ENCODE measurements at regions not wholly inside any gene's neighbourhood (a gene's known extent, or its start where the extent isn't known, plus 50 kb on each side); places are given as distances from the start of the nearest gene placed in this dataset.

DNA sequence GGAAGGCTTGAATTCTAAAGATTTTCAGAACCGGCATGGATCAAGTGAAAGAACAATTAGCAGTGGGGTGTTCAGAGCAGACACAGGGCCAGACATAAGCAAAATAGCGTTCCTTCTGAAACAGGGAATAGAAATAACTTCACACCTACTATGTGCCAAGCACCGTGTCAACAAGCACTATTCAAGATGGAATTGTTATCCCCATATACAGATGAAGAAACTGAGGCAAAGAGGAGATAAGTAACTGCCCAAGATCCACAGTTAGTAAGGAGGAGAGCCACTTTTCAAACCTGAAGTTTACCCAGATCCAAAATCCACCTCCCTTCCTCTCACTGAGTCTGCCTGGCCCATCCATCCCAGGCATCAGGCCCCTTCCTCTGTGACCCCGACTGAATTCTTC, 73.6 kb upstream of the PIK3CG start:
- Mint-ChIP-seq H3K9me3 (peaks cover 4% of the 10 kb centered on the region), H3K27ac (no peak overlapping the region), H3K27me3 (ENCODE audit: insufficient read depth, low read depth, poor library complexity) (no peaks in the 10 kb centered on the region), H3K4me3 (no peak overlapping the region), H3K36me3 (ENCODE audit: low read depth) (peaks cover 4% of the 10 kb centered on the region; the same call in 1 of the 3 replicates), H3K4me1 (peaks cover 12% of the 10 kb centered on the region)
- no peak for DNase-seq (ENCODE audit: low spot score)
- H3K9me2 ChIP-seq (ENCODE audit: insufficient read depth): no peaks in the 10 kb centered on the region
- no peaks in the 10 kb centered on the region for H4K20me1 ChIP-seq (replicated peaks; ENCODE audit: insufficient read depth)
- no peaks in the 10 kb centered on the region for H3K36me3 ChIP-seq (ENCODE audit: insufficient read depth)
- no peaks in the 10 kb centered on the region for H3K79me2 ChIP-seq (replicated peaks; ENCODE audit: insufficient read depth)
- no peak overlapping the region for H3K4me2 ChIP-seq
- H3K4me3 ChIP-seq: no peak overlapping the region
- no peaks in the 10 kb centered on the region for H3K4me1 ChIP-seq (ENCODE audit: insufficient read depth)
- no peak for TF ChIP-seq JUNB (IDR thresholded peaks at IDR 0.05; ENCODE audit: unreplicated experiment)
- TF ChIP-seq STAT1 (IDR thresholded peaks at IDR 0.05; ENCODE audit: unreplicated experiment): no peak
- no peak for TF ChIP-seq NANOG (IDR thresholded peaks at IDR 0.05; ENCODE audit: borderline replicate concordance)
- TF ChIP-seq EZH2phosphoT487 (IDR thresholded peaks at IDR 0.05; ENCODE audit: unreplicated experiment): no peak
- TF ChIP-seq EZH2 (IDR thresholded peaks at IDR 0.05; ENCODE audit: low read depth, unreplicated experiment): no peak
- TF ChIP-seq, protein P1, sequence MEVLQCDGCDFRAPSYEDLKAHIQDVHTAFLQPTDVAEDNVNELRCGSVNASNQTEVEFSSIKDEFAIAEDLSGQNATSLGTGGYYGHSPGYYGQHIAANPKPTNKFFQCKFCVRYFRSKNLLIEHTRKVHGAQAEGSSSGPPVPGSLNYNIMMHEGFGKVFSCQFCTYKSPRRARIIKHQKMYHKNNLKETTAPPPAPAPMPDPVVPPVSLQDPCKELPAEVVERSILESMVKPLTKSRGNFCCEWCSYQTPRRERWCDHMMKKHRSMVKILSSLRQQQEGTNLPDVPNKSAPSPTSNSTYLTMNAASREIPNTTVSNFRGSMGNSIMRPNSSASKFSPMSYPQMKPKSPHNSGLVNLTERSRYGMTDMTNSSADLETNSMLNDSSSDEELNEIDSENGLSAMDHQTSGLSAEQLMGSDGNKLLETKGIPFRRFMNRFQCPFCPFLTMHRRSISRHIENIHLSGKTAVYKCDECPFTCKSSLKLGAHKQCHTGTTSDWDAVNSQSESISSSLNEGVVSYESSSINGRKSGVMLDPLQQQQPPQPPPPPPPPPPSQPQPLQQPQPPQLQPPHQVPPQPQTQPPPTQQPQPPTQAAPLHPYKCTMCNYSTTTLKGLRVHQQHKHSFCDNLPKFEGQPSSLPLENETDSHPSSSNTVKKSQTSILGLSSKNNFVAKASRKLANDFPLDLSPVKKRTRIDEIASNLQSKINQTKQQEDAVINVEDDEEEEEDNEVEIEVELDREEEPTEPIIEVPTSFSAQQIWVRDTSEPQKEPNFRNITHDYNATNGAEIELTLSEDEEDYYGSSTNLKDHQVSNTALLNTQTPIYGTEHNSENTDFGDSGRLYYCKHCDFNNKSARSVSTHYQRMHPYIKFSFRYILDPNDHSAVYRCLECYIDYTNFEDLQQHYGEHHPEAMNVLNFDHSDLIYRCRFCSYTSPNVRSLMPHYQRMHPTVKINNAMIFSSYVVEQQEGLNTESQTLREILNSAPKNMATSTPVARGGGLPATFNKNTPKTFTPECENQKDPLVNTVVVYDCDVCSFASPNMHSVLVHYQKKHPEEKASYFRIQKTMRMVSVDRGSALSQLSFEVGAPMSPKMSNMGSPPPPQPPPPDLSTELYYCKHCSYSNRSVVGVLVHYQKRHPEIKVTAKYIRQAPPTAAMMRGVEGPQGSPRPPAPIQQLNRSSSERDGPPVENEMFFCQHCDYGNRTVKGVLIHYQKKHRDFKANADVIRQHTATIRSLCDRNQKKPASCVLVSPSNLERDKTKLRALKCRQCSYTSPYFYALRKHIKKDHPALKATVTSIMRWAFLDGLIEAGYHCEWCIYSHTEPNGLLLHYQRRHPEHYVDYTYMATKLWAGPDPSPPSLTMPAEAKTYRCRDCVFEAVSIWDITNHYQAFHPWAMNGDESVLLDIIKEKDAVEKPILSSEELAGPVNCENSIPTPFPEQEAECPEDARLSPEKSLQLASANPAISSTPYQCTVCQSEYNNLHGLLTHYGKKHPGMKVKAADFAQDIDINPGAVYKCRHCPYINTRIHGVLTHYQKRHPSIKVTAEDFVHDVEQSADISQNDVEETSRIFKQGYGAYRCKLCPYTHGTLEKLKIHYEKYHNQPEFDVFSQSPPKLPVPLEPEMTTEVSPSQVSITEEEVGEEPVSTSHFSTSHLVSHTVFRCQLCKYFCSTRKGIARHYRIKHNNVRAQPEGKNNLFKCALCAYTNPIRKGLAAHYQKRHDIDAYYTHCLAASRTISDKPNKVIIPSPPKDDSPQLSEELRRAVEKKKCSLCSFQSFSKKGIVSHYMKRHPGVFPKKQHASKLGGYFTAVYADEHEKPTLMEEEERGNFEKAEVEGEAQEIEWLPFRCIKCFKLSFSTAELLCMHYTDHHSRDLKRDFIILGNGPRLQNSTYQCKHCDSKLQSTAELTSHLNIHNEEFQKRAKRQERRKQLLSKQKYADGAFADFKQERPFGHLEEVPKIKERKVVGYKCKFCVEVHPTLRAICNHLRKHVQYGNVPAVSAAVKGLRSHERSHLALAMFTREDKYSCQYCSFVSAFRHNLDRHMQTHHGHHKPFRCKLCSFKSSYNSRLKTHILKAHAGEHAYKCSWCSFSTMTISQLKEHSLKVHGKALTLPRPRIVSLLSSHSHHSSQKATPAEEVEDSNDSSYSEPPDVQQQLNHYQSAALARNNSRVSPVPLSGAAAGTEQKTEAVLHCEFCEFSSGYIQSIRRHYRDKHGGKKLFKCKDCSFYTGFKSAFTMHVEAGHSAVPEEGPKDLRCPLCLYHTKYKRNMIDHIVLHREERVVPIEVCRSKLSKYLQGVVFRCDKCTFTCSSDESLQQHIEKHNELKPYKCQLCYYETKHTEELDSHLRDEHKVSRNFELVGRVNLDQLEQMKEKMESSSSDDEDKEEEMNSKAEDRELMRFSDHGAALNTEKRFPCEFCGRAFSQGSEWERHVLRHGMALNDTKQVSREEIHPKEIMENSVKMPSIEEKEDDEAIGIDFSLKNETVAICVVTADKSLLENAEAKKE (CRISPR knock-in tag; IDR thresholded peaks at IDR 0.05): no peak
- TF ChIP-seq, protein P2, sequence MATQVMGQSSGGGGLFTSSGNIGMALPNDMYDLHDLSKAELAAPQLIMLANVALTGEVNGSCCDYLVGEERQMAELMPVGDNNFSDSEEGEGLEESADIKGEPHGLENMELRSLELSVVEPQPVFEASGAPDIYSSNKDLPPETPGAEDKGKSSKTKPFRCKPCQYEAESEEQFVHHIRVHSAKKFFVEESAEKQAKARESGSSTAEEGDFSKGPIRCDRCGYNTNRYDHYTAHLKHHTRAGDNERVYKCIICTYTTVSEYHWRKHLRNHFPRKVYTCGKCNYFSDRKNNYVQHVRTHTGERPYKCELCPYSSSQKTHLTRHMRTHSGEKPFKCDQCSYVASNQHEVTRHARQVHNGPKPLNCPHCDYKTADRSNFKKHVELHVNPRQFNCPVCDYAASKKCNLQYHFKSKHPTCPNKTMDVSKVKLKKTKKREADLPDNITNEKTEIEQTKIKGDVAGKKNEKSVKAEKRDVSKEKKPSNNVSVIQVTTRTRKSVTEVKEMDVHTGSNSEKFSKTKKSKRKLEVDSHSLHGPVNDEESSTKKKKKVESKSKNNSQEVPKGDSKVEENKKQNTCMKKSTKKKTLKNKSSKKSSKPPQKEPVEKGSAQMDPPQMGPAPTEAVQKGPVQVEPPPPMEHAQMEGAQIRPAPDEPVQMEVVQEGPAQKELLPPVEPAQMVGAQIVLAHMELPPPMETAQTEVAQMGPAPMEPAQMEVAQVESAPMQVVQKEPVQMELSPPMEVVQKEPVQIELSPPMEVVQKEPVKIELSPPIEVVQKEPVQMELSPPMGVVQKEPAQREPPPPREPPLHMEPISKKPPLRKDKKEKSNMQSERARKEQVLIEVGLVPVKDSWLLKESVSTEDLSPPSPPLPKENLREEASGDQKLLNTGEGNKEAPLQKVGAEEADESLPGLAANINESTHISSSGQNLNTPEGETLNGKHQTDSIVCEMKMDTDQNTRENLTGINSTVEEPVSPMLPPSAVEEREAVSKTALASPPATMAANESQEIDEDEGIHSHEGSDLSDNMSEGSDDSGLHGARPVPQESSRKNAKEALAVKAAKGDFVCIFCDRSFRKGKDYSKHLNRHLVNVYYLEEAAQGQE (IDR thresholded peaks at IDR 0.05; ENCODE audit: unreplicated experiment): no peak
- no peak for TF ChIP-seq CREB1 (CRISPR knock-in tag; IDR thresholded peaks at IDR 0.05; ENCODE audit: low read depth)
- TF ChIP-seq ETS1 (IDR thresholded peaks at IDR 0.05): no peak
- TF ChIP-seq ZNF331 (CRISPR knock-in tag; IDR thresholded peaks at IDR 0.05; ENCODE audit: low read depth): no peak
- TF ChIP-seq ZNF114 (CRISPR knock-in tag; IDR thresholded peaks at IDR 0.05): no peak
- no peak for TF ChIP-seq CTCF (conservative IDR thresholded peaks at IDR 0.05; ENCODE audit: low read depth in 2 of 2)
- no peak for TF ChIP-seq POLR2AphosphoS5 (IDR thresholded peaks at IDR 0.05; ENCODE audit: low read depth)
- no peaks in the 10 kb centered on the region for H3F3A ChIP-seq (replicated peaks; ENCODE audit: low read depth)
- H3K27ac ChIP-seq (ENCODE audit: low read depth): no peak overlapping the region
- H3K27me3 ChIP-seq (ENCODE audit: insufficient read depth): no peaks in the 10 kb centered on the region
- no peak for ATAC-seq
- no peak overlapping the region; the same call in 1 of the 2 replicates for H2AFZ ChIP-seq

Data from GM23338 (cell line).